ENCODE measurements at regions not wholly inside any gene's neighbourhood (a gene's known extent, or its start where the extent isn't known, plus 50 kb on each side); places are given as distances from the start of the nearest gene placed in this dataset.
"Not testable (repeated sequence)": the region's sequence is repeated elsewhere in the genome, so short reads cannot be mapped to it uniquely, and the experiment has no call there.

GRCh38 chr6:137399881-137400443 lies 94.2 kb downstream of the OLIG3 start:
- no peak for DNase-seq (ENCODE audit: low read depth)

GRCh38 chr6:137395316-137395715 lies 98.9 kb downstream of the OLIG3 start:
- no peak for DNase-seq (ENCODE audit: low read depth)

GRCh38 chr6:137391061-137391814 lies 103.0 kb downstream of the OLIG3 start:
- DNase-seq (ENCODE audit: low read depth): no peak

GRCh38 chr6:137390334-137390733 lies 103.9 kb downstream of the OLIG3 start:
- DNase-seq (ENCODE audit: low read depth): no peak

- peak; percentile 51 for DNase-seq (ENCODE audit: low read depth)
Observed at GRCh38 chr6:137389150-137389704, 105.0 kb downstream of the OLIG3 start.

- no peak for DNase-seq (ENCODE audit: low read depth)
Observed at GRCh38 chr6:137387096-137387764, 107.0 kb downstream of the OLIG3 start.

- DNase-seq (ENCODE audit: low read depth): not testable (repeated sequence)
Observed at GRCh38 chr6:137383287-137383686, 110.9 kb downstream of the OLIG3 start.

GRCh38 chr6:137378090-137378369 lies 116.2 kb downstream of the OLIG3 start:
- no peak for DNase-seq (ENCODE audit: low read depth)

- no peak for DNase-seq (ENCODE audit: low read depth)
Observed at GRCh38 chr6:137373296-137373695, 120.9 kb downstream of the OLIG3 start.

- no peak for DNase-seq (ENCODE audit: low read depth)
Observed at GRCh38 chr6:137372532-137372931, 121.7 kb downstream of the OLIG3 start.

- no peak for DNase-seq (ENCODE audit: low read depth)
Observed at GRCh38 chr6:137371634-137372016, 122.6 kb downstream of the OLIG3 start.

- DNase-seq (ENCODE audit: low read depth): no peak
Observed at GRCh38 chr6:137370871-137371633, 123.1 kb downstream of the OLIG3 start.

- DNase-seq (ENCODE audit: low read depth): no peak
Observed at GRCh38 chr6:137369136-137369535, 125.1 kb downstream of the OLIG3 start.

- no peak for DNase-seq (ENCODE audit: low read depth)
Observed at GRCh38 chr6:137365707-137366437, 128.3 kb downstream of the OLIG3 start.

- peak; percentile 14 for DNase-seq (ENCODE audit: low read depth)
Observed at GRCh38 chr6:137363805-137364138, 130.4 kb downstream of the OLIG3 start.

GRCh38 chr6:137362878-137363804 lies 131.1 kb downstream of the OLIG3 start:
- no peak for DNase-seq (ENCODE audit: low read depth)

- no peak for DNase-seq (ENCODE audit: low read depth)
Observed at GRCh38 chr6:137361701-137362100, 132.5 kb downstream of the OLIG3 start.

- no peak for DNase-seq (ENCODE audit: low read depth)
Observed at GRCh38 chr6:137358273-137358672, 135.9 kb downstream of the OLIG3 start.

- no peak for DNase-seq (ENCODE audit: low read depth)
Observed at GRCh38 chr6:137357948-137358266, 136.3 kb downstream of the OLIG3 start.

- DNase-seq (ENCODE audit: low read depth): no peak
Observed at GRCh38 chr6:137357263-137357947, 136.8 kb downstream of the OLIG3 start.
